GM20431 (cell line): ENCODE measurements at regions not wholly inside any gene's neighbourhood (a gene's known extent, or its start where the extent isn't known, plus 50 kb on each side); places are given as distances from the start of the nearest gene placed in this dataset.

ENCODE experiments used
- in situ Hi-C: fragments of 300-500 bp; cut with MseI, MboI; formaldehyde crosslinking; loops from one replicate; pipeline ENCODE4 v1.15.0; 2020; ENCODE audit warnings: low sequenced_read_pairs; ENCODE audit not compliant: unreplicated experiment

DNA sequence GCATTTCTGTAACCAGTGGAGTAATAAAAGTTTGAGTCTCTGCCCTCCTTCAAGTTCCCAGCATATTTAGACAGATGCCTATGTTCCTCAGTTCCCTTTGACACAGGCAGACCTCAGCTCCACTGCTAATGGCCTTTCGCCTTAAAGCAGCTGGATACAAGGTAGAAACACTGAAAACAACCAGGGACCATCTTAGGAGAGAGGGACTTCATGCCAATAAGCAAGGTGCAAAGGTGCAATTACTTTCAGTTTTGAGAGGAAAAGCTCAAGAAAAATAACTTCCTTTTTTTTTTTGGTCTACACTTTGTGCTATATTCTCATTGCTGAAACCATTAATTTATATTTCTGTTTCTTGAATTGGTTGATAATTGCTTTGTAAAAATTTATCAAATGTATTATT is 781.9 kb upstream of the GALNTL6 start:
- in situ Hi-C loops = no loop called here

DNA sequence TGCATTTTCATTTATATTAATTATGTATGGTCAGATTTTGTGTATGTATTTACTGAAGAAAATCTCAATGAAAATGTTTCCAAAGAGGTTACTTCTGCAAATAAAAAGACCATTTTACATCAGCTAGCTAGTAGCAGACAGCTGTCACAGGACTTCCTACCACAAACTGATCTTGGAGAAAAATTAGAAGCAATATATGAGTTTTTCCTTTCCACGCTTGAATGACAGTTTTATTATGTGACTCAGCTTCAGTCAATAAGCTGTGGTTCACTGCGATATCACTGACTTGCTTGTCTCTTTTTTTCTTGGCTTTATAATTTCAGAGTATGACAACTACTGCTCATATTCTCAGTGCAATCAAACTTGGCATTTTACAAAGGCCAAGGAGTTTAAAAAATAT is 787.4 kb upstream of the GALNTL6 start:
- in situ Hi-C loops = no loop called here

DNA sequence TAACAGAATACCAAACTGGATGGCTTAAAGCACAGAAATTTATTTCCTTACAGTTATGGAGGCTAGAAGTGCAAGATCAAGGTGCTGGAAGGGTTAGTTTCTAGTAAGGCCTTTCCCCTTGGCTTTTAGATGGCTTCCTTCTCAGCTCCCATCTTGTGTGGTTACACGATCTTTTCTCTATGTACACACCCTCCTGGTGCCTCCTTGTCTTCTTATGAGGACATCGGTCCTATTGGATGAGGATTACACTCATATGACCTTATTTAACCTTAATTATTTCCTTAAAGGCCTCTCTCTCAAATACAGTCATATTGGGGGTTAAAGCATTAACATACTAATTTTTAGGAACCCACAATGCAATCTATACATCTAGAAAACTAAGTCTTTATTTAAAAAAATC is 787.9 kb upstream of the GALNTL6 start:
- in situ Hi-C loops = no loop called here

DNA sequence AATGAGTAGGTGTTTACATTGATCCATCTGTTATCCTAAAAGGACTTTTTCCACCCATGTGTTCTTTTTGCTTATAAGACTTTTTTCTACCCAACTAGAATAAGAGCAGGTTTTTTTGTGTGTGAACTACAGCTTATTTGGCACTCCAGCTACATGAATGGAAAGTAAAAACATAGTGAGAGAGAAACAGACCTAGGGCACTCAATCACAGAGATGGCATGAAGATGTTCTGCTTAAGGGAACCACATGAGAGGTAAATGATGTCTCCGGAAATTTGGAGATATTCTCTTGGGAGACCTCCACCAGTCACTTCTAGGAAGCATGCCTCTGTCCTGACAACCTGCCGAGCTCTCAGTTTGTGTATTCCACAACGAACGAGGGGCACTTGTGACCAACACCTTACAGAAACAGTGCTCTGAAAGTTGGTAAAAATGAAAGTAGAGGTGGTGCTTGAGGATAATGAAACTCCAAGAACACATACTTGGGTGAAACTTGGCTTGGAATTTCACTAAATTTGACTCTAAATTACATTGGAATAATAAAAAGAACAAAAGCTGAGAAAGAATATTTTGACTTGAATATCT is 788.4 kb upstream of the GALNTL6 start:
- in situ Hi-C loops = no loop called here

DNA sequence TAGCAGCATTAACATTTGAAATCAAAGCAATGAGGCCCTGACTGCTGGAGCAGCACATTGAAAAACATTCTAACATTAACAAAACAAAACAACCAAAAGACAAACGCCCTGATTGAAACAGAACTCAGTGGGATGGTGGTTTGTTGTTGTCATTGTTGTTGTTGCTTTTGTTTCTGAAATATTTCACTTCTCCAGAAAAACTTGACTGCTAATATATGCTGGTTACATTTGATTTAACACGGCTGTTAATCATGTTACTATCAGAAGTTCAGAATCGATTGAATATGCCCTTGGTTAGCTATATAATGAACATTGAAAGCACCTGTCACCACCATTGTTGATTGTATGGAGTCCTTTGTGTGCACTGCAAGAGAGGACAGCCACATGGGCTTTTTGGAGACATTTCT is 790.4 kb upstream of the GALNTL6 start:
- in situ Hi-C loops = no loop called here

DNA sequence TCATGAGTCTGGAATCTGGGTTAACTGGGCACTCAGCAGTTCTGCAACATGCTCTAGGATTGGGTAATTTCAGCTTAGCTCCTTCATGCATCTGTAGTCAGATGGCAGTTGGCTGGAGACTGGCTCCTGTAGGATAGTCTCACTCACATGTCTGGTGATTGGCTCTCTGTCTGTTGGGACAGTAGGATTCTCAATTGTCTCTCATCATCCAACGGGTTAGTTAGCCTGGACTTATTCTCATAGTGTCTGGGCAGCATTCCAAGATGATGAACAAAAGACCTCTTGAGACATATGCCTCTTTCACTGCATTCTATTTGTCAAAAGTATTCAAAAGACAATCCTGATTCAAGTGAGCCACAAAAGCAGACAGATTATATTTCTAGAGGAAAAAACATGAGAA is 795.6 kb upstream of the GALNTL6 start:
- in situ Hi-C loops = no loop called here

DNA sequence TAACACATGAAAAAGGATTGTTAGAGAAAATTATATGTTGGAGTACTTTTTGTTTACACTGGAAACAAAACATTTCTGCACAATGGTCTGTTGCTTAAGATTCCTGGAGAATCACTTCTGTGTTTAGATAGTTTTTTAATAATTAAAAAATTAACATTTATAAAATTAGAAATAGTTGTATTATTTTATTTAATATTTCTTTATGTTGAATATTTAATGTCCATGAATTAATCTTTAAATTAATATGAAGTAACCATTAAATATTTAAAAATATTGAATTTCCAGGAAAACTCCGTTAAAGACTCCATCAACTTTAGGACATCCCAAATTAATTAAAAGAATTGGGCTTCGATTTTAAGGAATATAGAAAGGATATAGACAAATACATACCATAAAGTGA is 797.1 kb upstream of the GALNTL6 start:
- in situ Hi-C loops = no loop called here

DNA sequence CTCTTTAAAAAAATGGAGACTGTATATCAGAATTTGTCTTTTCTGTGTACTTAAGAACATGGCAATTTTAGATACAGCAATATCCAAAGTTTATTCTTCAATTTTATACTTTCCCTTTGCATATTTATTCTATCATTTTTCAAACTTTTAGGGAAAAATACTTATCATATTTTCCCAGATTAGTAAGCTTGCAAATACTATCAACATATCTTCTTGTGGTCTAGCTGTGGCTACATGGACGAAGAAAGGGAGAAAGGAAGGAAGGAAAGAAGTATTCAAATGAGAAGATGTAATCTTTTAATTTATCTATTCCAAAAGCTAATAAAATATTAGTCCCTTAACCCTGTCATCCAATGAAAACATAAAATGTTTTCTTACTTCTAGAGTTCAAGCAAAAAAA is 797.8 kb upstream of the GALNTL6 start:
- in situ Hi-C loops = no loop called here

DNA sequence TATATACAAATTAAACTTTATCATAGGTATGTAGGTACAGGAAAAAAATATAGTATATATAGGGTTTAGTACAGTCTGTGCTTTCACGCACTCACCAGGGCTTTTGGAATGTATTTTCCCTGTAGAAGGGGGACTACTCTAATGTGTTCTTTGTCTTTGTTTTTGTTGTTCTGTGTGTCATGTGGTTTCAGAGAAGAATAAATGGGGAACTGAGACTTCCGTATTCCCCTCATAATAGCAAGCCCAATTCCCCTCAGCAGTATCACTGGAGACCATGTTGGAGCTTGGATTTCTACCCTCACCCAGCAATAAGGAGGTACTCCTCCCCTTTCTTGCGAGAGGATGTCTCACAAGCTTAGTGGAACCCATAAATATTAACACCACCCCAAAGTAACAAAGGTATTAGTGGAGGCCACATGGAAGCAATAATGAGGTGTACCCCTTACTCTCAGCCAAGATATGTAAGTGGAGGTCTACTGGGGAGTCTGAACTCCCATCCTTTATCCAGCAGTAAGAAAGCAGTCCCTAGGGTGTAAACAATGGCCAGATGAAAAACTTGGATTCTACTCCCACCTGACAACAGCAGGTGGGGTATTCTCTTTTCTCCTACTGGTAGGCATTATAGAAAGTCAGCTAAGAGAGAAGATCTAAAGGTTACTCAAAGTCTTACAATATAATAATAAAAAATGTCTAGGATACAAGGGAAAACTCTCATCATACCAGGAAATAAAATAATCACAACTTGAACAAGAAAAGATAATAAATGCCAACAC is 805.4 kb upstream of the GALNTL6 start:
- in situ Hi-C loops = no loop called here

DNA sequence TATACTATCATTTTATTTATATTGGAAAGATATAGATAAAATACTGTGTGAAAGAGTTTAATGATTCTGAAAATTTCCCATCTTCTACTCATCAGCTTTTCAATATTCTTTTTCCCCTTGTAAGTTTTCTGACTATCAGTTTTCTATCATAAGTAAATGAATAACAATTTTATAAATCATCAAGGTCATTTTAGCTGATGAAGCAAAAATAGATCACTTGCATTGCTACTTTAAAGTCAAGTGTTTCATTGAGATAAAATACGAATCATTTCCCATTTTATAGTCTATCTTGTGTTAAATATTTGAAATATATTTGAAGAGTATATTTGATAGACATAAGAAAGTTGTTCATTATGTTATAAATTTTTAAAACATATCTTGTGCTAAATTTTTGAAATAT is 811.0 kb upstream of the GALNTL6 start:
- in situ Hi-C loops = no loop called here

DNA sequence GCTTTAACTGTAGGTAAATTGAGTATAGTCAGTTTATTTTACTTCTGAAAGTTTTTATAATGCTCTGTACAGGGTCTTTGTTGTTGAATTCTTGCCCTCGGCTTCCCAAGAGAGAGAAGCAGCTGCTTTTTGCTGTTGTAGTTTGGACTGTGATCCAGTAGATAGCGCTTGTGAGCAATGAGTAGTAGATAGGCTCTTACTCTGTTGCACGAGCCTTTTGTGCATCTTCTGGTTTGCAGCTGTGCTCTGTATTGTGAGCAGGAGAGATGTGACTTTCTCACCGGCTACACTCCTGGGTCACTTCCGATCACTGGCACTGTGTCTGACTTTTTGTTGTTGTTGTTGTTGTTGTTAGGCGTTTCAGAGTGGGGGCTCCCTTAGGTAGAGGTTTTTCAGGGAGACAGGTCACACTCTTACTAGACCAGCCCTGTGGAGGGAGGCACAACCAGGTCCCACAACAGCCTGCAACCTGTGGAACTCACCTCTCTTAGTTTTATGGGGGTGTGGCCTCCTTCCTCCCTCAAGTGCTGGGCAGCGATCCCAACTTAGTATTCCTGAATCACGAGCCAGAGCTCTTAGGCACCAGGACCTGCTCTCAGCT is 822.1 kb upstream of the GALNTL6 start:
- in situ Hi-C loops = no loop called here

DNA sequence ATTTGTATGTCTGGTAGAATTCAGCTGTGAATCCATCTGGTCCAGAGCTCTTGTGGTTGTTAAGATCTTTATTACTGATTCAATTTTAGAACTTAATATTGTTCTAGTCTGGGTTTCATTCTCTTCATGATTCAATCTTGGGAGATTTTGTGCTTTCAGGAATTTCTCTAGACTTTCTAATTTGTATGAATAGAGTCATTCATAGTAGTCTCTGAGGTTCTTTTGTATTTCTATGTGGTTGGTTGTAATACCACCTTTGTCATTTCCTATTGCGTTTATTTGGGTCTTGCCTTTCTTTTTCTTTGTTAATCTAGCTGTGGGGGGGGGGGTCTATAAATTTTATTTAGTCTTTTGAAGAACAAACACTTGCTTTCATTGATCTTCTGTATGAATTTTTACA is 824.8 kb upstream of the GALNTL6 start:
- in situ Hi-C loops = no loop called here

DNA sequence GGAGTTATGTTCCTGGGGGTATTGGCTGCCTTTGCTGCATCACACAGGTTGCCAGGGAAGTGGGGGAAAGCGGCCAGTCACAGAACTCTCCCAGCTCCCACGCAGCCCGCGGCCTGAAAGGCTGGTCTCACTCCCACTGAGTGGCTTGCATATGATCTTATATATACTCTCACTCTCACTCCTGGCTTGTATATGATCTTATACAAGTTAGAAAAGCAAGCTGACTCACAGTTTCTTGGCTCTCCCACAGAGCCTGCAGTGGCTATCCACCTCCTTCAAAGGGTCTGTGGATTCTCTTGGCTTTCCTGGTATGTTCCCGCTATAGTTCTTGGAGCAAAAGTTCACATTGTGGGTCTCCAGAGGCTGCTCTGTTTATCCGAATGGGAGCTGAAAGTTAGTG is 833.5 kb upstream of the GALNTL6 start:
- in situ Hi-C loops = no loop called here

DNA sequence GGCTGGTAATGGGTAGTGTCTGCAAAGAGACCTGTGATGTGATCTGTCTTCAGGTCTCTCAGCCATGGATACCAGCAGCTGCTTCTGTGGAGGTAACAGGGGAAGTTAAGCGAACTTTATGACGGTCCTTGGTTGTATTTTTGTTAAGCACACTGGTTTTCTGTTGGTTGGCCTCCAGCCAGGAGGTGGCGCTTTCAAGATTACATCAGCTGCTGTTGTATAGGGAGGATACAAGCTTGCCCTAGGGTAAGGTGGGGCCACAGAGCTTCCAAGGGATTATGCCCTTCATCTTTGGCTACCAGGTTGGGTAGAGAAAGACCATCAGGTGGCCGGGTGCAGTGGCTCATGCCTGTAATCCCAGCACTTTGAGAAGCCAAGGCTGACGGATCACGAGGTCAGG is 834.2 kb upstream of the GALNTL6 start:
- in situ Hi-C loops = no loop called here

DNA sequence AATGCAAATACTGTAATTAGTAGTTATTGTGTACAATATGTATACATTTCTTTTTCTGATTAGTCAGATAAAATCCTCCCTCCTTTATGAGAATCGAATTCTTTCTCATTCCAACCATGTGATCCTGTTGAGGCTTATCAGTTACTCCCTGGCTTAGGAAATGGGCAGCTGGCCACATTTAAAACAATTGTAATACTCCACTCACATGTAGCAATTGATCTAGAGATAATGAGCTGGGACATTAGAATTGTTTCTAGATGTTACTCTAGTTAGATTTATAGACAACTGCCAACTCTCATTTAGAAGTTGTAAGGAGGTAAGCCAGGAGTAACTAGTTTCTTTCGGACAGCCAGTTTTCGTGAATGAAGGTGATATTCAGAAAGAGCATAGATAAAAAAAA is 859.3 kb upstream of the AADAT start:
- in situ Hi-C loops = no loop called here

DNA sequence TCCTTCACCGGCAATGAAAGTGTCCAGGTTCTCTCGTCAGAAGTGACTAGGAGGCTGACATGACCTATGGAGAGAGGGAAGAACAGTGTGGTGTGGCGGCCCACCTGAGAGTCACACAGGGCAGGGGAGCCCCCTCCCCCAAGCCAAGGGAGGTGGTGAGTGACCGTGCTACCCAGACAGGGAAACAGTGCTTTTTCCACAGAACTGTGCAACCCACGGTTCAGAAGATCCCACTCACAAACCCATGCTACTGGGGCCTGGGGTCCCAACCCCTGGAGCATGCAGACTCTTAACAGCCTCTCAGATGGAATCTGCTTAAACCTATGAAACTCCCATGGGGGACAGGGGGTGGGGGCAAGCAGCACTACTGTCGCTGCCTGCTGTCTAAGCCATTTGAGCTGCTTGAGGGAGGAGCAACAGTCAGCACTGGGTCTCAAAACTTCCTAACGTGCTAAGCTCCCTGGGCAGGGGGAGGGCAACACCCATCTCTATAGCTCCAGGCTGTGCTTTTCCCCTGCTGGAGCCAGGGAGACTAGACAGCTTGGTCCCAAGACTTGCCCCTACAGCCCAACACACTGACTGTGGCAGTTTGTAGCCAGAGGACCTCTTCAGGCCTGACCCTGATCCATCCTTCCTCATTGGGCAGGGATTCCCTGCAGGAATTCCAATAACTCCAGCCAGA is 850.4 kb upstream of the AADAT start:
- in situ Hi-C loops = no loop called here

DNA sequence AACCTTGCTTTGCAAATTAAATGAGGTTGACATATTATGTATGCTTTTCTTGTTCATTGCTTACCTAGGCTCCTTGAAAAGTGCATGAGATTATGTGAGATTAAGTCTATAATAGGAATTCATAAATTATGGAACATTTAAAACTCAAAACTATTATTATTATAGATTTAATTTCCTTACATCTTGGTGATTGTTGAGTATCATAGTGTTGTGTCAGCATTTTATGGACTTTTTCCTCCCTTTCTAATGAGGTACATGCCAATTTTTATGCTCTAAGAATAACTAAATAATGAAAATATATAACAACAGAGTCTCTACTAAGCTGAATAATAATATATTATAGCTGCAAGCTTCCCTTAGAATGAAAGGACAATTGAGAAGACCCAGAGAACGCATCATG is 848.8 kb upstream of the AADAT start:
- in situ Hi-C loops = no loop called here

DNA sequence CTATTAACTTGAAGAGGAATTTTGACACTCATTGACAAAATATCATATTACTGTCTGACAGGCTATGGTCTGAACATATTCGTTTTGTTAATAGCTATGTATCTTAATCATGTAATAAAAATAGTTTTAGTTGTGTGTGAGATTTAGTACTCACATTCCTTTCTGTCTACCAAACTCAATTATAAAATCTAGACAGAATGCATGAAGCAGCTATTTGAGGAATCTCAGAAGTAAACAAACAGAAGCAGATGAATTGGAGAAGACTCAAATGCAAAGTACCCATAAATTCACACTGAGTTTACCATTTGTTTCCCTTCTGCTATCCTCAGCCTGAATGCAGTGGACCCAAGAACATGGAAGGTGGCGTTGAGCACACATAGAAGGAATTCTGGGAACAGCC is 841.6 kb upstream of the AADAT start:
- in situ Hi-C loops = no loop called here

DNA sequence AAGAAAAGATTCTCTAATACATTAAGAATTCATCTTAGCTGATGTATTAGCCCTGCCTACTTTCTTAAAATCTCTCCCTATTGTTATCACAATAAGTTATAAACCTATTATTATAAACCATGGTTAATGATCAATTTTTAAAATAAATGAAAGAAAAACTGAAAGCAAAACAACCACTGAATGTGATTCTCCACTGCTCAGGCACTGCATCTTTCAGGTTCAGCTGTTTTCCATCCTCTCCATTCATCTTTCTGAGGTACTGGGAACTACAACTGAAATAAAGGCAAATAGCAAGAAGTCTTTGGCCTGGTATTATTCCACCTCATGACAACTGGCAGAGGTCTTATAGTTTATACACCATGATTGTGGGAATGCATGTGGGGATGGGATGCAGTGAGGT is 798.9 kb upstream of the AADAT start:
- in situ Hi-C loops = no loop called here

DNA sequence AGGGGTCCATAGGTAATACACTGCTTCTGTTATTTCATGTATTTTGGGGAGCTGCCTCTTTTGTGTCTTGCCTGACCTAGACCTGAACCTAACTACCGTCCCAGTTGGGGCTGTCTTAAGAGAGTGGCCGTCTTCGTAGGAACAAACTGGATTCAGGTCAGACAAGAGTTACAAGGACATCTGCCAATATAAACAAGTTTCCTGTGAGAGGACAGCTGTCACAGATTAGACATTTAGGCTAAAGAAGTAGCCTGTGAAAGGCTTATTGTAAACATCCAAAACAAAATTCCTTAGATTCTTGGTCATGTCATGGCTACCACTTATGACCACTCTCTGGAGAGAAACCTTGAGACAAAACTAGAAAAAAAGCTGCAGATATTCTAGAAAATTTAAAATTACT is 797.6 kb upstream of the AADAT start:
- in situ Hi-C loops = no loop called here

DNA sequence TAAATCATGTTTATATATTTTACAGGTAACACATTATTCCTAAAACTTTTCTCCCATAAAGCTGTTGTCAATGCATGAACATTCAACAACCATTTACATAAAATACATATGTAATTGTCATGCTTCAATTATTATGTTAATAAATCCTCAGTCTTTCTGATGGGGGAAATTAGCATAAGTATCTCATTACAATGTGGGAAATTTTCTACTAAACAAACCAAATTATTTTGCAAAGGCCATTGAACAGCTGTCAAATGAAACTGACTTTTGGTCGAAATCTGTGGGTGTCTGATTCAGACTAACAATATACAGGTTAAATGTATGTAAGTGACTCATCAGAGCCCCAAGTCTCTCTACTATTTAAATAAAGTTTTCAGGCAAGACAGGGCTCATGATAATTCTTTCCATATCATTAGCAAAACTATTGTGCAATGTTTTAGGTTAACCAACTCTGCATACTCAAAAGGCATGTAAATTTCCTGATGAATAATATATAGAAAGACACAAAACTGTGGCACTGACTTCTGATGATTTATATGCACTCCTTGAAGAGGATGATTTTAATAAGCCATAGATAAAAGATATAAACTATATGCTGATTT is 795.3 kb upstream of the AADAT start:
- in situ Hi-C loops = no loop called here
